Stimulated activated CD8-positive, alpha-beta memory T cell treated with anti-CD3 and anti-CD28 coated beads, Interleukin-15, amount 100 ng/mL, for 4 hours (primary cell): ENCODE measurements at regions not wholly inside any gene's neighbourhood (a gene's known extent, or its start where the extent isn't known, plus 50 kb on each side); places are given as distances from the start of the nearest gene placed in this dataset.
"Not testable (repeated sequence)": the region's sequence is repeated elsewhere in the genome, so short reads cannot be mapped to it uniquely, and the experiment has no call there.

Source experiments
- DNase-seq, 2 donors: peaks; one replicate each; pipeline ENCODE4 v3.0.0-alpha.2; 2020; ENCODE audit warnings: low read depth in 2 of 2

DNA sequence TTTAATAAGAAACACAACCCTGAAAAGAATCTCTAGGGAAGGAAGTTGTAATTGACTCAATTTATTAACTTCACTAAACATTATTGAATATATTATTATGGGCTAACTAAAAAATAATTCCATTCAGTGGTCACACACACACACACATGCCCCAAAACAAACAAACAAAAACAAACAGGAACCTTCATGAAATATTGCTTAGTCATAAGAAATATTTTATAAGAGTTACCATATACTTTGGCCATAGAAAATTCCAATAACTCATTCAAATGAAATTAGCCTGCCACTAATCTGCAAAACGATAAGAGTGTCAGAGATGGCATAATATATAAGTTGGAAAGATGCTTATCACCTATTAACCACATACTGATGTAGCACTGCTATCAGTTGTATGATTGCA lies 268.4 kb upstream of the AMIGO2 start:
- DNase-seq: no peak

DNA sequence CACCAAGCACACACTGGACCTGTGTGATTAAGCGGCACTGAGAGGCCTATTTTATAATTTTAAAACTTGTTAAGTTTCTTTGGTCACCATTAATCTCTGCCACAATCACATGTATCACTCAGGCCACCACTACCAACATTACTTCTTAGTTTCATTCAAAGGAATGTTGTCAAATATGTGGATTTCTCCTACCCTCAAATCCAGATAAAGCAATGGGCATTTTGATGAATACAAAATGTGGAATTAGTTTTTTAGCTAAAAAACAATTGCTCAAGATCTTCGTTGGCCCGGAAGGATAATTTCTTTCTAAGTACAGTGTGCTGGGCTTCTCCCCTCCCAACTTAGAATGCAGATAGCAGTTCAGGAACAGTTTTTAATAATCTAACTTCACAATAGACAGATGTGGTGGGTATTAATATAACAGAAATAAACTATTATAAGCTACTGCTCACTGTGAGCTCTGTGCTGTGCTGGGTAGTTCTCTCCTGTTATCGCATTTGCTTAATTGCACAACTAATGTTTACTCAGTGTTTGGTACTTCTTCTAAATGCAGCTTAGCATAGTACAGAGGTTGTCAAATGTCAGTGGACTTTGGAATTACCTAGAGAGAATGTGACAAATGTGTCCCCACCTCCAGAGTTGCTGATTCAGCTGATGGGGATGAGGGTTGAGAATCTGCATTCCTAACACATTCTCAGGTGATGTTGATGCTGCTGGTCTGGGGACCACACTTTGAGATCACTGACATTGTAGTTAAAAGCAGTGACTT lies 266.7 kb upstream of the AMIGO2 start:
- DNase-seq: no peak

DNA sequence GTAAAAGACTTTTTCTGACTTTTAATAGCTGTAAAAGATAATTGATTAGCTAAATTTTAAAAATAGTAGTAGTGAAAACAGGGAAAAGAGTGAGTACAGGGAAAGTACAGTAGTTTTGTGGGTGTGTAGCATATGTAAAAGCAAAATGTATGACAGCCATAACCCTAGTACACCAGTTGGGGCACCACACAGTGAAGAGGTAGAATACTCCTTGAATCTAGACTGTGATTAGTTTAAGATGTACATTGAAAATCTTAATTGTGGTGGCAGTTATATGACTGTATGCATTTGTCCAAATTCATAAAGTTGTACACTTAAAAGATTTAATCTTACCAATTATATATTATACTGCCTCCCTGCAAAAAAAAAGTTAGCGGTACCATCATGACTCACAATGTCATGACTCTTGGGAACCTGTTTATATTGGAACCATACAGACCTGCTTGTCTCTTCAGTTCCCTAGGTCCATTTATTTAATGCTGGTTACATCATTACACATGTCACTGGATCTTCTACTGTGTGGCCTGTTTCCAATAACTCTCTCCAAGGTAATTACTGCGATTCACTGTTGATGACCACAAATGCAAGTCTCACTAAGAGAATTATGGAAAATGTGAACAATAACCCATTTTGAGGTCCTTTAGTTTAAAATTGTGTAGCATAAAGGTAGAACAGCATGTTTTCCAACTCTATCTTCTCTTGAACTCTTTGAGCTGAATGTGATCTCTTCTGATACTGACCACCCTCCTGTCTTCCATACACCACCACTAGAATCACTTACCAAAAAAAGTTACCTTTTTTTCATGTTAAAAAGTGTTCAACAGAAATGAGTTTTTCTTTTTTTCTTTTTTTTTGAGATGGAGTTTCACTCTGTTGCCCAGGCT lies 264.2 kb upstream of the AMIGO2 start:
- DNase-seq: no peak

DNA sequence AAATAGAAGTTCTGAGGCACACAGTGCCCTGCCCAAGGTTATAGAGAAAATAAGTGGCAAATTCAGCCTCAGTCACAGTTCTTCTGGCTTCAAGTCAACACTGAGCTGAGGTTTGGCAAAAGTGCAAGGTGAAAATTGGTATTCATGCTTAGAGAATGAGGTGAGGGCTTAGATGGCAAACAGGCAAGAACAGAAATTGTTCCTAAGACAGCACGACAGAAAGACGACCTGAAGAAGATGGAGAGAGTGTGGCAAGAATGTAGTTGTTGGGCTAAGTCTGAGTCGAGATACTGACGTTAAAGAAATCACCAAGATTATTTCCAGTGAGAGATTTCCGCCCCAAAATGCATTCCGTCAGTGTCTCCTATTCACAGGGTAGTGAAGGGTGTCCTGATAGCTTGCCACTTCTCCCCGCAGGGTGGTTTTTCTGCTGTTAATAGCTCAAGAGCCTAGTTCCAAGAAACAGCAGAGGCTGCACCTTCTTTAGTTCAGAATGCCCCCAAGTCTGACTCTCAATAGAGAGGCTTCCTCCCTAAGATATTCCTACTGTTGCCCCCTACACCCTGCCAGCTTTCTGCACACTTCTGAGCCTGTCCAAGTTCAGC lies 260.8 kb upstream of the AMIGO2 start:
- no peak for DNase-seq

DNA sequence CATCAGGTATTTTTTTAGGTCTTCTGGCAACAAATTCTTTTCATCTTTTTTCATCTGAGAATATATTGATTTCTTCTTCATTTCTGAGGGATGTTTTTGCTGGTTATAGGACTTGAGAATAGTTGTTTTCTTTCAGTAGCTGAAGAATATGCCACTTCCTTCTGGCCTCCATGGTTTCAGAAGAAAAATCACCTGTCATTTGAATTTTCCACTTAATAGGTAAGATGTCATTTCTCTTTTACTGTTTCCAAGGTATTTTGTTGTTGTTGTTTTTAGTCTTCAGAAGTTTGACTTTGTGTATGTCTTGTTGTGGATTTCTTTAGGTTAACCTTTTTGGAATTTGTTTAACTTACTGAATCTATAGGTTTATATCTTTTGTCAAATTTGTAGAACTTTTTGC lies 257.8 kb upstream of the AMIGO2 start:
- DNase-seq: no peak

DNA sequence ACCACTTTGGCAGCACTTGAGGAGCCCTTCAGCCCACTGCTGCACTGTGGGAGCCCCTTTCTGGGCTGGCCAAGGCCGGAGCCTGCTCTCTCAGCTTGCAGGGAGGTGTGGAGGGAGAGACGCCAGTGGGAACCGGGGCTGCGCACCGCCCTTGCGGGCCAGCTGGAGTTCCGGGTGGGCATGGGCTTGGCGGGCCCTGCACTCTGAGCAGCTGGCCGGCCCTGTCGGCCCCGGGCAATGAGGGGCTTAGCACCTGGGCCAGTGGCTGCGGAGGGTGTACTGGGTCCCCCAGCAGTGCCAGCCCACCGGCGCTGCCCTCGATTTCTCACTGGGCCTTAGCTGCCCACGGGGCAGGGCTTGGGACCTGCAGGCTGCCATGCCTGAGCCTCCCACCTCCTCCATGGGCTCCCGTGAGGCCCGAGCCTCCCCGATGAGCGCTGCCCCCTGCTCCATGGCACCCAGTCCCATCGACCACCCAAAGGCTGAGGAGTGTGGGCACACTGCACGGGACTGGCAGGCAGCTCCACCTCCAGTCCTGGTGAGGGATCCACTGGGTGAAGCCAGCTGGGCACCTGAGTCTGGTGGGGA lies 253.6 kb upstream of the AMIGO2 start:
- not testable (repeated sequence) for DNase-seq

DNA sequence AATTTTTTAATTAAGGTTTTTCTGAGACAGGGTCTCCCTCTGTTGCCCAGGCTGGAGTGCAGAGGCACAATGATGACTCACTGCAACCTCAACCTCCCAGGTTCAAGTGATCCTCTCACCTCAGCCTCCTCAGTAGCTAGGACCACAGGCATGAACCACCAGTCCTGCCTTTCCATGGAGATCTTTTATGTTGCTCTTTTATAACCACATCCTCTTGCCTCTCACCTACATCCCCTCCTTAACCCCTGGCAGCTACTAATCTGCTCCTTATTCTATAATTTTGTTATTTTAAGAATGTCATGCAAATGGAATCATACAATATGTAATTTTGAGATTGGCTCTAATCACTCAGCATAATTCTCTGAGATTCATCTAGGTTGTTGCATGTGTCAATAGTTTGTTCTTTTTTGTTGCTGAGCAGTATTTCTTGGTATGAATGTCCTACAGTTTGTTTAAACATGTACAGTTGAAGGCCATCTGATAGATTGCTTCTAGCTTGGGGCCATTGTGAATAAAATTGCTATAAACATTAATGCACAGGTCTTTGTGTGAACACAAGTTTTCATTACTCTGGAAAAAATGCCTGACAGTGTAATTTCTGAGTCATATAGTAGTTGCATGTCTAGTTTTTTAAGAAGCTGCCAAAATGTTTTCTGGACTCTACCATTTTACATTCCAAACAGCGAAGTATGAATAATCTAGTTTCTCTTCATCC lies 249.2 kb upstream of the AMIGO2 start:
- DNase-seq: no peak

DNA sequence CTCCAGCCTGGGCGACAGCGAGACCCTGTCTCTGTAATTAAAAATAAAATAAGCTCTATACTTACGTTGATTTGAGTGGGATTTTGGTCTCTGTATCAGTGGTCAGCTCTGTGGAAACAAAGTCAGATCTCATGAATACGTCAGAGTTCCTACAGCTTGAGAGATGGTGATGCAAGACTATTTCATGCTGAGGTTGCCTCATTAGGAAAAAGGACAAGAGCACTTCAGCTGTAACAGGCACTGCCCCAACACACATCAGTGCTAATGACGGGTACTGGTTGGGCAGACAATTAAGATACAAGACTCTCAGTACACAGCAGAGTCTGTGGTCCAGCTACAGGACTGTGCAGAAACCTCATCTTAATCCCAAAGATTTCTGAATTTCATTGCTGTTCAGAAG lies 246.4 kb upstream of the AMIGO2 start:
- DNase-seq: no peak

DNA sequence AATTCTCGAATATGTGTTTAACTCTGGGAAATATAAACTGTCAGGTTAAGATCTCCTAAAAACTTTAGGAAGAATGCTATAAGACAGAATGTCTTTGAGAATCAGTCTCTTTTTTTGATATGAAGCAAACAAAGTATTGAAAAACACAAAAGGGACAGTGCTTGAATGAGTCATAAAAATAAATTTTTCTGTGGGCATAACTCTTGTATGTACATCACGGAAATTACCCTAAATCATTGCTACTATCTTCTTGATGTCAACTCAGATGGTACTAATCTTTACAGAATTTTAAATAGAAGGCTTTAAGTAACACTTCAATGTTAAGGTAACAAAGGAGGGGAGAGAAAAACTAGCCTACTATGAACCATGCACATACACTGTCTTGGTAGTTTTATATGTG lies 244.0 kb upstream of the AMIGO2 start:
- no peak for DNase-seq

DNA sequence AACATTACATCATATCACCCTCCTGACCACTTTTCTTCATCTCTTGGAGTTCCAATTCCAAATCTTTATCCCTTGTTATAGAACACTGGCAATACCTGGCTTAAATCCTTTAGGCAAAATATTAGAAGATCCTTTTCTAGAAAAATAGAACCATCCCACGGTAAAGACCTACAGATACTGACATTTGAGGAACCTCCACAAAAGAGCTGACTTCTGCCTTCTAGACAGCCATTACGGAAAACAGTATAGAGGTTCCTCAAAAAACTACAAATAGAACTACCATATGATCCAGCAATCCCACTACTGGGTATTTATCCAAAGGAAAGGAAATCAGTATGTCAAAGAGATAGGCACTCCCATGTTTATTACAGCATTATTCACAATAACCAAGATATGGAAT lies 241.7 kb upstream of the AMIGO2 start:
- DNase-seq: no peak

DNA sequence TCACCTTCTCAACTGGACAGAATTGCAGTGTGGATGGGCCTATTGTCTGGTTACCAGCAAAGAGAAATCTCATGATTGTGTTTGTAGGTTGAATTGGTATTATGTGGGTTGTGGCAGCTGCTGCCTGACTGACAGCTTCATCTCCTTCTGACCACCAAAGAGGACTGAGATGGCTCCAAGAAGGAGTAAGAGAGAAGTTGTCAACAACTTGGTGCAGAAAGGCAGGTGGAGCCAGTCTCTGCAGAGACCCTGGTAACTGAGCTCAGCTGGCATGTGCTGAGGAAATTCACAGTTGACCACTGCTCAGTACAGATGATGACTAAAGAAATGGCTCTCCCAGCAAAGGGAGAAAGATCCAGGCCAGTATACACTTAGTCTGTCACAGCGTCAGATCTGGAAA lies 240.0 kb upstream of the AMIGO2 start:
- no peak for DNase-seq

DNA sequence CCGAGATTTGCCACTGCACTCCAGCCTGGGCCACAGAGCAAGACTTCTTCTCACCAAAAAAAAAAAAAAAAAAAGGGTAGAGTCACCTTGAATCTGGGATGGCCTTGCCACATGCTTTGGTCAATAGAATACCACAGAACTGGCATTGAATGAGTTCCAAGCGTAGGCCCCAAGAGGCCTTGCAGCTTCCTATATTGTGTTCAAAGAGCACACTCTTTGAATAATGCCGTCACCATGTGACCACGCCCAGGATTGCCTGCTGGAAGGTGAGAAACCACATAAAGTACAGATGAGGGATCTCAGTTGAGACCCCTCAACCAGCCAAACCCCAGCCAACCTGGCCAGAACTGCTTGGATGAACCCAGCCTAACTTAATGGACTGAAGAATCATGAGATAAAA lies 239.2 kb upstream of the AMIGO2 start:
- DNase-seq: no peak

DNA sequence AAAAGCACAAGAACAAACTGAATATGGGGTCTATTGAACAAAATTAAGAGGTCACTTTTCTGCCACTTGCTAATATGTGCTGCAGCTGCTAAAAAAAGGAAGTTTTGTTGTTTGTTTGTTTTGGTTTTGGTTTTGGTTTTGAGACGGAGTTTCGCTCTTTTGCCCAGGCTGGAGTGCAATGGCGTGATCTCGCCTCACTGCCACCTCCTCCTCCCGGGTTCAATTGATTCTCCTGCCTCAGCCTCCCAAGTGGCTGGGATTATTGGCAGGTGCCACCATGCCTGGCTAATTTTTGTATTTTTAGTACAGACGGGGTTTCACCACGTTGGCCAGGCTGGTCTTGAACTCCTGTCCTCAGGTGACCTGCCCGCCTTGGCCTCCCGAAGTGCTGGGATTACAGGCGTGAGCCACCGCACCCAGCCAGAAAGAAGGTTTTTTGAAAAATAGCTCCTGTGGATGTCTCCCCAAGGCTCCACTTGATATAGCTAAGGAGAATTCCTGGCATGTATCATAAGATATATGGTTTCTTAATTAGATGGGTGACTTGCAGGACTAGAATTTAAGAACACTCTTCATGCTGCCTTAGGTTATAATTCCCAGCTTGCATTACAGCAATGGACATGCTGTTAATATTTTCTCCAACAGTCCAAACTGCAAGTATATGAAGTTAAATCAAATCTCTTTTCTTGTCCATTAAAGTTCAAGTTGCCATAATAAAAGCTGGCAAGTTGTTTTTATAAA lies 237.6 kb upstream of the AMIGO2 start:
- DNase-seq: no peak

DNA sequence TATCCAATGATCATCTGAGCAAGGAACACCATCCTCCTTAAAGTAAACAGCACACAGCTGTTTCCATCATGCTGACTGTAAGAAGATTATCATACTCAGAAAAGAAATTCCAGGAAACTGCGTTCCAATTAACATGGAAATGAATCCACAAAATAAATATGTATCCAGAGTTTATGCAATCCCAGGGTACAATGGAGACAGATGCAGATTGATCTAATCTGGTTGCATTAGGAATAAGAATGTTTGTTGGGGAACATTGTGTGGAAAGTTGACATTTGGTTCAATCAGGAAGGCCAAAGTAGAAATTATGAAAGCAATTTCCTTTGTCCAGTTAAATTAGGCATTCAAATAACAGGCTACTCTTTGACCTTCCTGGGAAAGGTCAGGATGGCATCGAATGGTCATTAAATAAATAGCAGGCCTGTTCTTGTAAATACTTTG lies 236.9 kb upstream of the AMIGO2 start:
- DNase-seq: no peak

DNA sequence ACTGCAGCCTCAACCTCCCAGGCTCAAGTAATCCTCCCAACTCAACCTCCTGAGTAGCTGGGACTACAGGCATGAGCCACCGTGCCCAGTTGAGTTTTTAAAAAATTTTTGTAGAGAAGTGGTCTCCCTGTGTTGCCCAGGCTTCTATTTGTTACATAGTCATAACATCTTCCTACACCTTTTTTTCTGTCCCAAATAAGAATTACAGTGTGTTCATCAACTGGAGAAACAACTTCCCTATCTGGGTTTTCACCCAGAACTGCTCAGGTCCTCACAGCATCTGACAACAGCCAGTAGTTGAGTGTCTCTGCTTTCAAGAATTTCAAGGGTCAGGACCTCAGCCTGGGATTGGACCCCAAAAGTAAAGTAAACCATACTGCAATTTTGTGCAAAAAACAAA lies 235.2 kb upstream of the AMIGO2 start:
- DNase-seq: no peak

DNA sequence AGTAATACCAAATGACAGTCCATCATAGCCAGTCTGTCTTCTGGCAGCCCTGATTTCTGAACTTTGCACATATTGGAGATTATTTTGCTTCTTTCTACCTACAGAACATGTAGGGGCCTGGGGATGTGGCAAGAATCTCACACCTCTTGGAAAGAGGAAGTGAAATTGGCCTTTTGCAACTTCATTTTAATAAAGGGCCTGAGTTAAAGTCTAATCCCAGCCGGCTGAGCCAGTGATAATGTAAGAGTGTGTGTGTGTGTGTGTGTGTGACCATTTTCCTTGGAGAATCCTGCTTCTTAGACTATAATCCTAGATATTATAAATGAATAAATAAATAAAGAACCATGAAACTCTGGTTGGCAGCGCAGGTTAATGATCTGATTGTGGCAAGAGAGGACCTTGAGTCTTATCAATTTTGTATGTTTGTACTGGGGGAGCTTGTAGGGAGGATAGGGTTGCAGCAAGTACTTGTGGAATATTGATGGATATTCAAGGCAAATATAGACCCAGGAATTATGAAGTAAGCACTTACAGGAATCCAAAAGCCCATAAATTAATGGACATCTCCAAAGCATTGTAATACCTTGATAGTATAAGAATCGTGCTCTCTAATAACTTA lies 233.2 kb upstream of the AMIGO2 start:
- no peak for DNase-seq

DNA sequence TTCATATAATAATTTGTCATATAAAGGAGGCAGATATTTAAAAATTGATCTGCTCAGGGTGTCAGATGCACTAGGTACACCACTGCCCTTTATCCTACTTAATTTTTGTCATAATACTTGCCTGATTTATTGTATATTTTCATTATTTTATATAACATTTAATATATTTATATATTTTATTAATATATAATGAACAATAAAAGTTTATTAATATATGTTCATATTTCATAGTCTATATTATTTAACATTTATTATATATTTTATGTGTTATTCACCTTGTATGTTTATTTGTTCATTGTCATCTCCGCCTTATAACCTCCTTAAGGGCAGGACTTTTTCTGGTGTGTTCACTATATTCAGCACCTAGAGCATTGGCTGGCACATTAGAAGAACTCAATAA lies 232.4 kb upstream of the AMIGO2 start:
- DNase-seq: no peak

DNA sequence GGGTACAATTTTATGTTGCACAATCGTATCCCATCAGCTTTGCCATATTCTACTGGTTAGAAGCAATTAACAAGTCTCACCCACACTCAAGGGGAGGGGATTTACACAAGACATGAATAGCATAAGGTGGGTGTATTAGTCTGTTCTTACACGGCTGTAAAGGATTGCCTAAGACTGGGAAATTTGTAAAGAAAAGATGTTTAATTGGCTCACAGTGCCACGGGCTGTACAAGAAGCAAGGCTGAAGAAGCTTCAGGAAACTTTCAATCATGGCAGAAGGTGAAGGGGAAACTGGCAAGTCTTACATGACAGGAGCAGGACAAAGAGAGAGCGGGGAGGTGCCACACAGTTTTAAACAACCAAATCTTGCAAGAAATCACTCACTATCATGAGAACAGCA lies 231.8 kb upstream of the AMIGO2 start:
- no peak for DNase-seq

DNA sequence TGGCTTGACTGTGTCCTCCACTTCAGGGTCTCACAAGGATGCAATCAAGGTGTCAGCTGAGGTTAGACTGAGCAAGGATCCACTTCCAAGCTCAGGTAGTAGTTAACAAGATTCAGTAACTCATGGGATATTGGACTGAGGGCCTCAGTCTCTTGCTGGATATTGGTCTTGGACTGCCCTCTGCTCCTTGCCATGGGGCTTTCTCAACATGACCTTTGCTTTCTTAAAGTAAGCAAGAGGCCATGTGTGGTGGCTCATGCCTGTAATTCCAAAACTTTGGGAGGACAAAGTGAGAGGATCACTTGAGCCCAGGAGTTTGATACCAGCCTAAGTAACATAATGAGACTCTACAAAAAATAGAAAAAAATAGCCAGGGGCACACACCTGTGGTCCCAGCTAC lies 231.3 kb upstream of the AMIGO2 start:
- DNase-seq: no peak

DNA sequence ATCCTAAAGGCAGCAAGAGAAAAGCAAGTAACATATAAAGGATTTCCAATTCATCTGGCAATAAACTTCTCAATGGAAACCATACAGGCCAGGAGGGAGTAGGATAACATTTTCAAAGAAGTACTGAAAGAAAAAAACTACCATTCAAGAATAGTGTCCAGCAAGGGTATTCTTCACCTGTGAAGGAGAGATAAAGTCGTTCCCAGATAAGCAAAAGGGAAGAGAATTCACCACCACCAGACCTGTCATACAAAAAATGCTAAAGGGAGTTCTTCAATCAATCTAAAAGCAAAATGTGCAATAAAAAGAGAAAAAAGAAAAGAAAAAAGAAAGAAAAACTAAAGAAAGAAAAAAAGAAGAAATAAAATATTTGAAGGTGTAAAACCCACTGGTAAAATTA lies 228.9 kb upstream of the AMIGO2 start:
- DNase-seq: no peak
